ENCODE measurements at regions not wholly inside any gene's neighbourhood (a gene's known extent, or its start where the extent isn't known, plus 50 kb on each side); places are given as distances from the start of the nearest gene placed in this dataset.

- TF ChIP-seq TEAD4 (IDR thresholded peaks at IDR 0.05) (no peak), YY1 (IDR thresholded peaks at IDR 0.05; ENCODE audit: low read depth) (no peak), REST (IDR thresholded peaks at IDR 0.05; ENCODE audit: low read depth) (no peak), CEBPB (IDR thresholded peaks at IDR 0.05) (no peak), EP300 (IDR thresholded peaks at IDR 0.05; ENCODE audit: borderline replicate concordance) (no peak), TAF1 (IDR thresholded peaks at IDR 0.05; ENCODE audit: low read depth) (no peak), MAX (IDR thresholded peaks at IDR 0.05) (no peak), TCF12 (IDR thresholded peaks at IDR 0.05; ENCODE audit: low read depth) (no peak), EGR1 (IDR thresholded peaks at IDR 0.05) (no peak)
Measured at GRCh38 chr16:17853958-17854357, 383.2 kb upstream of the XYLT1 start.

Measured in Ishikawa (cell line).